Liver (tissue), 7 donors: ENCODE measurements at regions not wholly inside any gene's neighbourhood (a gene's known extent, or its start where the extent isn't known, plus 50 kb on each side); places are given as distances from the start of the nearest gene placed in this dataset.

Source experiments
- DNase-seq: peaks from one replicate; pipeline ENCODE4 v3.0.0-alpha.2; 2017; ENCODE audit warnings: low spot score
- H3K27ac ChIP-seq, 2 donors: one replicate each; pipeline ENCODE4 v1.7.0; 2013; ENCODE audit warnings: inconsistent platforms in 2 of 2, low read length in 2 of 2, control low read depth in 1 of 2, low read depth in 1 of 2, mild to moderate bottlenecking in 1 of 2
- H3K27me3 ChIP-seq, 4 donors: one replicate each; pipeline versions ENCODE4 v1.6.1 to v1.7.0; 2013; ENCODE audit warnings: low read length in 3 of 4, inconsistent platforms in 1 of 4, mild to moderate bottlenecking in 1 of 4, moderate library complexity in 1 of 4; ENCODE audit not compliant: control insufficient read depth in 4 of 4, insufficient read depth in 4 of 4
- H3K36me3 ChIP-seq, 4 donors: one replicate each; pipeline versions ENCODE4 v1.6.1 to v1.7.0; 2013; ENCODE audit warnings: low read length in 3 of 4, mild to moderate bottlenecking in 3 of 4, low read depth in 1 of 4, moderate library complexity in 1 of 4; ENCODE audit not compliant: control insufficient read depth in 4 of 4, insufficient read depth in 3 of 4
- H3K4me1 ChIP-seq, 4 donors: one replicate each; pipeline versions ENCODE4 v1.6.1 to v1.7.0; 2013; ENCODE audit warnings: low read length in 3 of 4, mild to moderate bottlenecking in 3 of 4, moderate library complexity in 1 of 4; ENCODE audit not compliant: control insufficient read depth in 4 of 4, insufficient read depth in 4 of 4
- H3K4me3 ChIP-seq, 3 donors: one replicate each; pipeline versions ENCODE4 v1.6.1 to v1.7.0; 2013; ENCODE audit warnings: low read length in 3 of 3, control low read depth in 1 of 3, low read depth in 1 of 3, mild to moderate bottlenecking in 1 of 3
- H3K9ac ChIP-seq, 2 donors: one replicate each; pipeline ENCODE4 v1.7.0; 2013; ENCODE audit warnings: low read length in 2 of 2, mild to moderate bottlenecking in 2 of 2, moderate library complexity in 2 of 2, control low read depth in 1 of 2, low read depth in 1 of 2
- H3K9me3 ChIP-seq, 4 donors: one replicate each; pipeline versions ENCODE4 v1.6.1 to v1.7.0; 2013; ENCODE audit warnings: low read length in 3 of 4; ENCODE audit not compliant: control insufficient read depth in 4 of 4
- ATF3 ChIP-seq: IDR thresholded peaks from 2 replicates; pipeline ENCODE4 v1.6.1; 2016; ENCODE audit warnings: antibody characterized with exemption
- EGR1 ChIP-seq, 2 donors: IDR thresholded peaks; 2 replicates each; pipeline ENCODE4 v1.6.1; 2016 to 2018; ENCODE audit warnings: antibody characterized with exemption in 2 of 2, low read depth in 2 of 2
- FOXA1 ChIP-seq: IDR thresholded peaks from 2 replicates; pipeline ENCODE4 v1.6.1; 2016; ENCODE audit warnings: antibody characterized with exemption
- FOXA2 ChIP-seq: IDR thresholded peaks from 2 replicates; pipeline ENCODE4 v1.6.1; 2016; ENCODE audit warnings: antibody characterized with exemption
- GABPA ChIP-seq, 2 donors: IDR thresholded peaks in 1 of 2; conservative IDR thresholded peaks in 1 of 2; 2 replicates each; pipeline ENCODE4 v1.6.1; 2016; ENCODE audit warnings: antibody characterized with exemption in 2 of 2, mild to moderate bottlenecking in 1 of 2, moderate library complexity in 1 of 2
- HNF4A ChIP-seq, 2 donors: conservative IDR thresholded peaks; 2 replicates each; pipeline ENCODE4 v1.6.1; 2016; ENCODE audit warnings: antibody characterized with exemption in 2 of 2, mild to moderate bottlenecking in 2 of 2
- HNF4G ChIP-seq: IDR thresholded peaks from 2 replicates; pipeline ENCODE4 v1.6.1; 2016; ENCODE audit warnings: antibody characterized with exemption
- JUND ChIP-seq, 2 donors: IDR thresholded peaks; 2 replicates each; pipeline ENCODE4 v1.6.1; 2016; ENCODE audit warnings: antibody characterized with exemption in 2 of 2
- NR2F2 ChIP-seq: IDR thresholded peaks from 2 replicates; pipeline ENCODE4 v1.6.1; 2016; ENCODE audit warnings: antibody characterized with exemption
- RAD21 ChIP-seq, 2 donors: IDR thresholded peaks; 2 replicates each; pipeline ENCODE4 v1.6.1; 2016; ENCODE audit warnings: antibody characterized with exemption in 2 of 2, mild to moderate bottlenecking in 2 of 2
- REST ChIP-seq: IDR thresholded peaks from 2 replicates; pipeline ENCODE4 v1.6.1; 2016; ENCODE audit warnings: antibody characterized with exemption, mild to moderate bottlenecking
- RXRA ChIP-seq, 2 donors: IDR thresholded peaks; 2 replicates each; pipeline ENCODE4 v1.6.1; 2017 to 2018; ENCODE audit warnings: antibody characterized with exemption in 2 of 2, mild to moderate bottlenecking in 1 of 2
- SP1 ChIP-seq: IDR thresholded peaks from 2 replicates; pipeline ENCODE4 v1.6.1; 2018; ENCODE audit warnings: antibody characterized with exemption, mild to moderate bottlenecking
- TAF1 ChIP-seq: conservative IDR thresholded peaks from 2 replicates; pipeline ENCODE4 v1.6.1; 2016; ENCODE audit warnings: antibody characterized with exemption, mild to moderate bottlenecking
- YY1 ChIP-seq: IDR thresholded peaks from 2 replicates; pipeline ENCODE4 v1.6.1; 2016; ENCODE audit warnings: antibody characterized with exemption, mild to moderate bottlenecking
- ZBTB33 ChIP-seq: IDR thresholded peaks from 2 replicates; pipeline ENCODE4 v1.6.1; 2016; ENCODE audit warnings: antibody characterized with exemption
- TF ChIP-seq, protein P1 (sequence below): fragments of 150-350 bp; IDR thresholded peaks from 2 replicates; pipeline ENCODE4 v1.5.1; 2017; ENCODE audit warnings: improper control_type of control experiment, low read depth, low read length; ENCODE audit not compliant: missing input control
- TF ChIP-seq, protein P2 (sequence below): IDR thresholded peaks from 2 replicates; pipeline ENCODE4 v1.6.1; 2016; ENCODE audit warnings: antibody characterized with exemption
- donor health status: healthy.
- donor health status: healthy.
- donor health status: healthy.
- donor health status: healthy.

- TF ChIP-seq SP1, result no peak
Measured at GRCh38 chr5:110343616-110344015, 382.9 kb downstream of the TMEM232 start (continued).

DNA sequence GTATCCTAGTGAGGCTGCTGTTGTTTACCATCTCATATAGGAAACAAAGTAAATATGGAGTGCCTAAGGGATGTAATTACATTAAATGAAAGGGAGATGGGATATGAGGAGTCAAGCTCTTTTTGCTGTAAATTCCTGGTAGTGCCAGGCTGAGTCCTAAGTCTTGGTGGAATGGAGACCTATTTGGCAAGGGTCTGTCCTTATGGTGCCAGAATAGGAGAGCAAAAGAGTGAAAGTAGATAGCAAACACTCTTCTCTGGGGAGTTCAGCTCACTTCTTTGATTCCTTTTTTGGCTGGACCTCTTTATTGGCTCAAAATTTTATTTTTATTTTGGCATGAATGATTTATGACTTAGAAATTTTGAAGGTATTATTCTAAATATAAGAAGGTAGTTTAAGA lies 380.8 kb downstream of the TMEM232 start:
- Histone ChIP-seq H3K27ac (peak overlapping the region in 1 of 2 donors; percentile 1), H3K9ac (no peak overlapping the region), H3K36me3 (no peaks in the 10 kb centered on the region), H3K4me3 (no peak overlapping the region), H3K27me3 (no peaks in the 10 kb centered on the region), H3K9me3 (no peaks in the 10 kb centered on the region), H3K4me1 (peaks cover 2 to 21% (median 16%) of the 10 kb centered on the region in 4 donors)
- DNase-seq, result no peak
- no peak for TF ChIP-seq GABPA (IDR thresholded peaks at IDR 0.05 in 1 of 2, conservative IDR thresholded peaks at IDR 0.05 in 1 of 2)
- TF ChIP-seq NR2F2, result no peak
- no peak for TF ChIP-seq TAF1
- TF ChIP-seq REST, result no peak
- no peak for TF ChIP-seq RAD21 (IDR thresholded peaks at IDR 0.05)
- no peak for TF ChIP-seq EGR1 (IDR thresholded peaks at IDR 0.05; ENCODE audit: low read depth in 2 of 2)
- TF ChIP-seq YY1, result peak; percentile 45
- TF ChIP-seq FOXA2, result no peak
- TF ChIP-seq, protein P1, sequence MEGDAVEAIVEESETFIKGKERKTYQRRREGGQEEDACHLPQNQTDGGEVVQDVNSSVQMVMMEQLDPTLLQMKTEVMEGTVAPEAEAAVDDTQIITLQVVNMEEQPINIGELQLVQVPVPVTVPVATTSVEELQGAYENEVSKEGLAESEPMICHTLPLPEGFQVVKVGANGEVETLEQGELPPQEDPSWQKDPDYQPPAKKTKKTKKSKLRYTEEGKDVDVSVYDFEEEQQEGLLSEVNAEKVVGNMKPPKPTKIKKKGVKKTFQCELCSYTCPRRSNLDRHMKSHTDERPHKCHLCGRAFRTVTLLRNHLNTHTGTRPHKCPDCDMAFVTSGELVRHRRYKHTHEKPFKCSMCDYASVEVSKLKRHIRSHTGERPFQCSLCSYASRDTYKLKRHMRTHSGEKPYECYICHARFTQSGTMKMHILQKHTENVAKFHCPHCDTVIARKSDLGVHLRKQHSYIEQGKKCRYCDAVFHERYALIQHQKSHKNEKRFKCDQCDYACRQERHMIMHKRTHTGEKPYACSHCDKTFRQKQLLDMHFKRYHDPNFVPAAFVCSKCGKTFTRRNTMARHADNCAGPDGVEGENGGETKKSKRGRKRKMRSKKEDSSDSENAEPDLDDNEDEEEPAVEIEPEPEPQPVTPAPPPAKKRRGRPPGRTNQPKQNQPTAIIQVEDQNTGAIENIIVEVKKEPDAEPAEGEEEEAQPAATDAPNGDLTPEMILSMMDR, result no peak
- no peak for TF ChIP-seq HNF4G
- TF ChIP-seq RXRA (IDR thresholded peaks at IDR 0.05), result peak in 1 of 2 donors; percentile 11
- TF ChIP-seq JUND (IDR thresholded peaks at IDR 0.05), result no peak
- no peak for TF ChIP-seq FOXA1
- TF ChIP-seq, protein P2, sequence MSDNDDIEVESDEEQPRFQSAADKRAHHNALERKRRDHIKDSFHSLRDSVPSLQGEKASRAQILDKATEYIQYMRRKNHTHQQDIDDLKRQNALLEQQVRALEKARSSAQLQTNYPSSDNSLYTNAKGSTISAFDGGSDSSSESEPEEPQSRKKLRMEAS, result no peak
- peak; percentile 49 to 53 for TF ChIP-seq HNF4A (conservative IDR thresholded peaks at IDR 0.05)
- TF ChIP-seq SP1, result no peak

DNA sequence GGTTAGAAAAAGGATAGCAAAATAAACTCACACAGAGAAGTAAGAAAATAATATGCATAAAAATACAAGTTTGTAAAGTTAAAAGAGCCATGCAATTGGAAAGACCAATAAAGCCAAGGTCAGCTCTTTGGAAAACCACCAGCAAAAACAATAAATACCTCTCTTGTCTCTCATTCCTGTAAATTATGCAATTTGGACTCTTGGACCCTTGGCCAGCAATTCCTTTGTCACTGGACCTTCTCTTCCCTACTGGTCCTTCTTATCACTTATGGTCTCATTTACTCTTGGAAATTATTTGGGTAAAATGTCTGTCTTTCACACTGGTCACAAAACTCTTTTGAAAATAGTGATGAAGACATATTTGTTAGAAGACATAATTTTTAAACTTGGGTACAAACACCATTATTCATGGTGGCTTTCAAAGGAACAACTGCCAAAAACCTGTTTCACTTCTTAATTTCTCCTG lies 379.5 kb downstream of the TMEM232 start:
- H3K27ac ChIP-seq, result peak overlapping the region; percentile 20 to 41
- no peak overlapping the region for H3K4me3 ChIP-seq
- no peak for DNase-seq
- no peaks in the 10 kb centered on the region for H3K36me3 ChIP-seq
- H3K27me3 ChIP-seq, result no peaks in the 10 kb centered on the region
- no peak overlapping the region for H3K9ac ChIP-seq
- no peaks in the 10 kb centered on the region for H3K9me3 ChIP-seq
- H3K4me1 ChIP-seq, result peaks cover 2 to 21% (median 16%) of the 10 kb centered on the region in 4 donors
- no peak for TF ChIP-seq FOXA1
- TF ChIP-seq ATF3, result peak; percentile 77
- TF ChIP-seq FOXA2, result peak; percentile 74
- peak; percentile 45 for TF ChIP-seq REST
- TF ChIP-seq JUND (IDR thresholded peaks at IDR 0.05), result peak; percentile 29 to 82
- TF ChIP-seq, protein P2, result peak; percentile 82
- peak; percentile 90 for TF ChIP-seq HNF4G
- peak; percentile 99 to 100 for TF ChIP-seq HNF4A (conservative IDR thresholded peaks at IDR 0.05)
- TF ChIP-seq YY1, result peak; percentile 82
- no peak for TF ChIP-seq NR2F2
- TF ChIP-seq RXRA (IDR thresholded peaks at IDR 0.05), result peak; percentile 70 to 89
- TF ChIP-seq SP1, result peak; percentile 84
- TF ChIP-seq RAD21 (IDR thresholded peaks at IDR 0.05), result peak; percentile 37 to 59
- TF ChIP-seq GABPA (IDR thresholded peaks at IDR 0.05 in 1 of 2, conservative IDR thresholded peaks at IDR 0.05 in 1 of 2), result peak in 1 of 2 donors; percentile 31
- no peak for TF ChIP-seq TAF1
- TF ChIP-seq ZBTB33, result peak; percentile 78
